Spinal cord (tissue), 9 donors: ENCODE measurements at regions not wholly inside any gene's neighbourhood (a gene's known extent, or its start where the extent isn't known, plus 50 kb on each side); places are given as distances from the start of the nearest gene placed in this dataset.
"Not testable (repeated sequence)": the region's sequence is repeated elsewhere in the genome, so short reads cannot be mapped to it uniquely, and the experiment has no call there.

Experiments
- DNase-seq, 6 donors: peaks; one replicate each; pipeline versions ENCODE4 v3.0.0 to v3.0.0-alpha.2; 2013 to 2015; ENCODE audit warnings: low spot score in 6 of 6, low read depth in 4 of 6
- H3K27ac ChIP-seq: one replicate; pipeline ENCODE4 v1.5.1; 2013; ENCODE audit warnings: low read depth, low read length, control low read depth
- H3K27me3 ChIP-seq: one replicate; pipeline ENCODE4 v1.6.1; 2013; ENCODE audit warnings: low read length; ENCODE audit not compliant: control insufficient read depth, insufficient read depth
- H3K36me3 ChIP-seq: one replicate; pipeline ENCODE4 v1.6.1; 2013; ENCODE audit warnings: low read length; ENCODE audit not compliant: control insufficient read depth, insufficient read depth
- H3K4me1 ChIP-seq: one replicate; pipeline ENCODE4 v1.6.1; 2013; ENCODE audit warnings: low read length; ENCODE audit not compliant: control insufficient read depth, insufficient read depth
- H3K4me3 ChIP-seq: one replicate; pipeline ENCODE4 v1.5.1; 2013; ENCODE audit warnings: low read depth, low read length, control low read depth
- H3K9me3 ChIP-seq: one replicate; pipeline ENCODE4 v1.6.1; 2013; ENCODE audit warnings: low read length; ENCODE audit not compliant: control insufficient read depth, insufficient read depth
- WGBS: methylation state at CpG from one replicate; pipeline ENCODE4 v1.1.5; 2013; ENCODE audit warnings: missing lambda C conversion rate; ENCODE audit not compliant: insufficient coverage; 5-methylcytosine and 5-hydroxymethylcytosine counted together
- donor health status: healthy.

DNA sequence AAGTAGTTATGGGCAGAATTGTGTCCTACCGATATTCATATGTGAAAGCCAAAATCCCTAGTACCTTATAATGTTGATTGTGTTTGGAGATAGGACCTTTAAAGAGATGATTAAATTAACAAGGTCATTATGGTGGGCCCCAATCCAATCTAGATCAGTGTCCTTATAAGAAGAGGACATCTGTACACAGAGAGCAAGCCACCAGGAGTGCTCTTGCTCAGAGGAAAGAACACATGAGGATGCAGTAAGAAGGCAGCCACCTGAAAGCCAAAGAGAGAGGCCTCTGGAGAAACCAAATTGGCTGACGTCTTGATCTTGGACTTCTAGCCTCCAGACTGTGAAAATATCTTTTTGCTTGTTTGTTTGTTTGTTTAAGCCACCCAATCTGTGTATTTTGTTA lies 1290.8 kb upstream of the PABPC4L start:
- Histone ChIP-seq H3K4me1 (no peaks in the 10 kb centered on the region), H3K4me3 (no peak overlapping the region), H3K27me3 (no peaks in the 10 kb centered on the region), H3K36me3 (no peaks in the 10 kb centered on the region), H3K27ac (no peak overlapping the region), H3K9me3 (no peaks in the 10 kb centered on the region)
- no peak for DNase-seq
- no CpG with 5 or more reads among the region's 2 CpGs for WGBS

DNA sequence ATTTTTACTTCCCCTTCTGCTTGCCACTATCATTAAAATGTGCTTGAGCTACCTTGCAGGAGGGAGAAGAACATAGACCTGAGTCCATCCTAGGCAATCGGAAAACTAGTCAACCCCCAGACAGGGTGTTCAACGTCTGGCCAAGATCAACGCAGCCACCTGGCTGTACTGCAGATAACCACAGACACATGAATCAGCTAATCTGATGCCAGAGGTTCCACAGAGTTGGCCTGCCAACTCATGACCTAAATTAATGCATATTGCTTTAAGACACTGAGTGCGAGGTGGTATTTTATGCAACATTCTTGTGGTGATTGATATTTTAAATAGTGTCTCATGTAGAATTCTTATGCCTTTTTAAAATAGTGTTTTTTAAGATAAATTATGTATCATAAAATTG lies 1283.8 kb upstream of the PABPC4L start:
- H3K27ac ChIP-seq, result no peak overlapping the region
- no peaks in the 10 kb centered on the region for H3K4me1 ChIP-seq
- WGBS, result 86% methylated on average over 1 of the region's 4 CpGs

DNA sequence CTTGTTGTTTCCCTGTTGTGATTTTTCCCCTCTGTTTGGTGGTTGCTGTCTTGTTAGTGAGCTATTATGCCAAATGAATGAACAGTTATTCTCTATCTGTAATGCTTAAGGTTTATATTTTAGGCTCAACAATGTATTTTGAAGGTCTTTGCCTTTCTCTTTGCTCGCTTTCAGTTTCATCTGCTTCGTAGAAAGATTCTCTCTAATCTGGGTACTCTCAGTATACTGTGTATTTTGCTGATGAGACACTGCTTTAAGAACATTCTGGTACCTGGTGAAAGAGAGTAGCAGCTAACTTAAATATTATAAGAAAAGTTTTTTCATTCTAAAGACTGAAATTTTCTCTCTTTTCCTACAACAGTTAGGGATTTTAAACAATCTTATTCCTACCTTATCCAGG lies 1274.7 kb upstream of the PABPC4L start:
- Histone ChIP-seq H3K27me3 (no peaks in the 10 kb centered on the region), H3K4me1 (no peaks in the 10 kb centered on the region), H3K36me3 (no peaks in the 10 kb centered on the region), H3K9me3 (peaks cover 3% of the 10 kb centered on the region), H3K4me3 (no peak overlapping the region), H3K27ac (no peak overlapping the region)
- no peak for DNase-seq
- WGBS, result no CpG with 5 or more reads among the region's 2 CpGs

More for the DNA sequence above, 1283.8 kb upstream of the PABPC4L start:
- Histone ChIP-seq H3K36me3 (no peaks in the 10 kb centered on the region), H3K4me3 (no peak overlapping the region), H3K9me3 (no peaks in the 10 kb centered on the region), H3K27me3 (no peaks in the 10 kb centered on the region)
- DNase-seq, result no peak

DNA sequence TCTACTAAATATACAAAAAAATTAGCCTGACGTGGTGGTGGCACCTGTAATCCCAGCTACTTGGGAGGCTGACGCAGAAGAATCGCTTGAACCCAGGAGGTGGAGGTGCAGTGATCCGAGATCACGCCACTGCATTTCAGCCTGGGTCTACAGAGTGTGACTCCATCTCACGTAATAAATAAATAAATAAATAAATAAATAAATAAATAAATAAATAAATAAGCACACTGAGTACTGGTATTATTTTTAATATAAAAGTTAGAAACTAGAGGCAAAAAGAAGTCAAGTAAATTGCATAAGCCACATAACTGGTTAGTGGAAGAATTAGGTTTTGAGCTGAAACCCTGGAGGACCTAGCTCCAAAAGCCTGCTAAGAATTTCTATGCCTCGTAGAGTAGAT lies 1262.7 kb upstream of the PABPC4L start:
- H3K4me1 ChIP-seq, result no peaks in the 10 kb centered on the region
- H3K4me3 ChIP-seq, result no peak overlapping the region
- WGBS, result no CpG with 5 or more reads among the region's 7 CpGs
- no peaks in the 10 kb centered on the region for H3K36me3 ChIP-seq
- H3K27ac ChIP-seq, result no peak overlapping the region
- no peaks in the 10 kb centered on the region for H3K9me3 ChIP-seq
- no peak for DNase-seq
- H3K27me3 ChIP-seq, result no peaks in the 10 kb centered on the region

DNA sequence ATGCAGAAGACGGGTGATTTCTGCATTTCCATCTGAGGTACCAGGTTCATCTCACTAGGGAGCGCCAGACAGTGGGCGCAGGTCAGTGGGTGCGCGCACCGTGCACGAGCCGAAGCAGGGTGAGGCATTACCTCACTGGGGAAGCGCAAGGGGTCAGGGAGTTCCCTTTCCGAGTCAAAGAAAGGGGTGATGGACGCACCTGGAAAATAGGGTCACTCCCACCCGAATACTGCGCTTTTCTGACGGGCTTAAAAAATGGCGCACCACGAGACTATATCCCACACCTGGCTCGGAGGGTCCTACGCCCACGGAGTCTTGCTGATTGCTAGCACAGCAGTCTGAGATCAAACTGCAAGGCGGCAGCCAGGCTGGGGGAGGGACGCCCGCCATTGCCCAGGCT lies 1246.0 kb upstream of the PABPC4L start:
- H3K4me3 ChIP-seq, H3K27me3 ChIP-seq, H3K9me3 ChIP-seq, H3K36me3 ChIP-seq, H3K27ac ChIP-seq, DNase-seq, H3K4me1 ChIP-seq: not testable (repeated sequence)
- WGBS, result 98% methylated on average over 15 of the region's 22 CpGs

DNA sequence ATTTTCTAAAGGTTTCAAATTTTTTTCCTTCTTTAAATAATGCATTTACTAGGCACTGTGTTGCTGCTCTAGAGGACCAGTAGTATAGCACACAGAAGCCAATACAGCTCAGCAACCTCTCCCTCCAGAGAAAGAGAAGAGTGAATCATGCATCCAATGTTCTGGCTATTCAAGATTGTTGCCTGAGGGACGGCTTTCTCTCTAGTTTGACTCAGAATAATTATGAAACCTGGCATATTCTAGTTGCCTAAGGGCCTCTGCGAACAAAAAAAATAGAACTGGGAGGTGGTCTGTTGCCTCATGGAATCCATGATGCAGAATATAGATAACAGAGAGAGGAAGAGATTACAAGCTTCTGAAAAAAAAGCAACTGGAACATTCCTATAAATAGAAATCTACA lies 1233.3 kb upstream of the PABPC4L start:
- Histone ChIP-seq H3K9me3 (peaks cover 1% of the 10 kb centered on the region), H3K27me3 (no peaks in the 10 kb centered on the region), H3K36me3 (no peaks in the 10 kb centered on the region), H3K27ac (no peak overlapping the region), H3K4me1 (no peaks in the 10 kb centered on the region), H3K4me3 (no peak overlapping the region)
- WGBS, result no CpG with 5 or more reads among the region's 2 CpGs
- no peak for DNase-seq

DNA sequence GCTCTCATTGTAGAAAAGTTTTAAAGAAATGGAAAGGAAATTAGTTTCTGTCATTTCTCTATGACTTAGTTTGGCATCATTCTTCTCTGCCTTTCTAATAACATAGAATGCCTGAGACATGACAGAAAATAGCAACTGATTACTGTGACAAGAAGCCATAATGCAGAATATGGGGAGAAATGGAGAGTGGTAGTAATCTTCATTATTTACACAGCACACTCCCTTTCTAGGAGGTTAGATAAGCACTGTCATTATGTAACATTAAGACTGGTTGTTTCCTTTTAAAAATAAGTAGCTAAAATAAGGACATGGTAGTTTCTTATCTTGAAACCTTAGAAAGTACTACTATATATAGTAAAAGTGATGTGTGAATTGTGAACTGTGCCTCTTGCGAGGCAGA lies 1227.9 kb upstream of the PABPC4L start:
- DNase-seq, result no peak
- Histone ChIP-seq H3K4me1 (no peaks in the 10 kb centered on the region), H3K4me3 (no peak overlapping the region), H3K9me3 (no peaks in the 10 kb centered on the region), H3K36me3 (no peaks in the 10 kb centered on the region), H3K27me3 (no peaks in the 10 kb centered on the region), H3K27ac (no peak overlapping the region)
- no CpG with 5 or more reads among the region's 1 CpG for WGBS

DNA sequence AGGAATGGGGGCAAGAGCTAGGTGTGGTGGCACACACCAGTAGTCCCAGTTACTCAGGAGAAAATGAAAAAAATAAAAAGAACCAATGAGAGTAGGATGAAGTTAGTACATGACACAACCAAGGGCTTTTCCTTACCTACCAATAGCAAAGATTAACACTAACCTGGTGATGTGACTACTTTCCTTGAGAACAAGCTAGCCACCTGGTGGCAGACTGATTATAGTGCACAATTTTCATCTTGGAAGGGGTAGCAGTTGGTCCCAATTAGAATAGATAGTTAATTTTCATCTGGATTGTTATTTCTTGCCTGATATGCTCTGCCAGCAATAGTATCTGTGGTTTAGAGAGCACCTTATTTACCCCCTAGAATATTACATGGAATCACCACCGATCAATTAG lies 1216.8 kb upstream of the PABPC4L start:
- Histone ChIP-seq H3K27me3 (no peaks in the 10 kb centered on the region), H3K4me1 (no peaks in the 10 kb centered on the region), H3K9me3 (no peaks in the 10 kb centered on the region), H3K36me3 (no peaks in the 10 kb centered on the region), H3K4me3 (no peak overlapping the region), H3K27ac (no peak overlapping the region)
- WGBS, result no CpG with 5 or more reads among the region's 1 CpG
- DNase-seq, result no peak

DNA sequence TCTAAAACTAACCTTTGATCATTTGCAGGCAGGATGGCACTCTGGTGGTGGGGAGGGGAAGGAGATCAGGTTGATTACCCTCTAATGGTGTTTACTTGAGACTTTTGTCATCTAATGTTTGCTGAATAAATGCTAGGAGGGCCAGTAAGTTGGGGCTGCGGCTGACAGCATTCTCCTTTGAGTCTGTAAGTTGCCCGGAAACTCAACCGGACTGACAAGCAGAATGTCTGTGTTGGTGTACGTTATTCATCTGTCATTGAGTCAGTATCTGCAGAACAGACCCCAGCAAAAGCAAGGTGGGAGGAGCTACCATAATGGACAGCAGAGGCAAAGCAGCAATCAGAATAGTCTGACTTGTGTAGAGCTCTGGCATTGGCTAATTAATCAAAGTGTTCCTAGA lies 1210.6 kb upstream of the PABPC4L start:
- 63% methylated on average over 4 of the region's 4 CpGs for WGBS
- Histone ChIP-seq H3K4me3 (no peak overlapping the region), H3K4me1 (no peaks in the 10 kb centered on the region), H3K9me3 (no peaks in the 10 kb centered on the region), H3K36me3 (no peaks in the 10 kb centered on the region), H3K27ac (no peak overlapping the region), H3K27me3 (no peaks in the 10 kb centered on the region)
- no peak for DNase-seq

DNA sequence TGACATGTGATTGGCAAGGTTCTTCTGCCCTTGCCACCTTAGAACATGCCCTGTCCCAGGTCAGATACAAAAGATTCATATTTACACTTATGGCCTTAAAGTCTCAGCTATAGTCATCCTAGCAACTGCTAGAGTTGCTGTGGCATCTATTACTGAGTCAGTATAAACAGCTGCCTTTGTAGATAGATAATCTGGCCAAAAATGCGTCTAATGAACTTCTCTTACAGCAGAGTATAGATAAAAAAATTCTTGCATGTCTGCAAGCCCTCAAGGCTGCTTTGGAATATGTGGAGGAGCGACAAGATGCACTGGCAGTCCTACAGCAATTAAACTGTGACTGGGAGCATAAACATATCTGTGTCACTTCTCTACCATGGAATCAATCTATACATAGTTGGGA lies 1209.7 kb upstream of the PABPC4L start:
- no CpG with 5 or more reads among the region's 2 CpGs for WGBS
- no peak overlapping the region for H3K4me3 ChIP-seq

More for the DNA sequence above, 1209.7 kb upstream of the PABPC4L start:
- Histone ChIP-seq H3K9me3 (no peaks in the 10 kb centered on the region), H3K27ac (no peak overlapping the region), H3K27me3 (no peaks in the 10 kb centered on the region), H3K4me1 (no peaks in the 10 kb centered on the region), H3K36me3 (no peaks in the 10 kb centered on the region)
- no peak for DNase-seq
